NCI-H2196 treated with DMSO at 0.1 percent for 48 hours (cell line): ENCODE measurements at regions not wholly inside any gene's neighbourhood (a gene's known extent, or its start where the extent isn't known, plus 50 kb on each side); places are given as distances from the start of the nearest gene placed in this dataset.

Source experiments
- DNase-seq: peaks from one replicate; lab custom pipeline; 2025; ENCODE audit not compliant: unreplicated experiment; lab: John Stamatoyannopoulos, UW

DNA sequence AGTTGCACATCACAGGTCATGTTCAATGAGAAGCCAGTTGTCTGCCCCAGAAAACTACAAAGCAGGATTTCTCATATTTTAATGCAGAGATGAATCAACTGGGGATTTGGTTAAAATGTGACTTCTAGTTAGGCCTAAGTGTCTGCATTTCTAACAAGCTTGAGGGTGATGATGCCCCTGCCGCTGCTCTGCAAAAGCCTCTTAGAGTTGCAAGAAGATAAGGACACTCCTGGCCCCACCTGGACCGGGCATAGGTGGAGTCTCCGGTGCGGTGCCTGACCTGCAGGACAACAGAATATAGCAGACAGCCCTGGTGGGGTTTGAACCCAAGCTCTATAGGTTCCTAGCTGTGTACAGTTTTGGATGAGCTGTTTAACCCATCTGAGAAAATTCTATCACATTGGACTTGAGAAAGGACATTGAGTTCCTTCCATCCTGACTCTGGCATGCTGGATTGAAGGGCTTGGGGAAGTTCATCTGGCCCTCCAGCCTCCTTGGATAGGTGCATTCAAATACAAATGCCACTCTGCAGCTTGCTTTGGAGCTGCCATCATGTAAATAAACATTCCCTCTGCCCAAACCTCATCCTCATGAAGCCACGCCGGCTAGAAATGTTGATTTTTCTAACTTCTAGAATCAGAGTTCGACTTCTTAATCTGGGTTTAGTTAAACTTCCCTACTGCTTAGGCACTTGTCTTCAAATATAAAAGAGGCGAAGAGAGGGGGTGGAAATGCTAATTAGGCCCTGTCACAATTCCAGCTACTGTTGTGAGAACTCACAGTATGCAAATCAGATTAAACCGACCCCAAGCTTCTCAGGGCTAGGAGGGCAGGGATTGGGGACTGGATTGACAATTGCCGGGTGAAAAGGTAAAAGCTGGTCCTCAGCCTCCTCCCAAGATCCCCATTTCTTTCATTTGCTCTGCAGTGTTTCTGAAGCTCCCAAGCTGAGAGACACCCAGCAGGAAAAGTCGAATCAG is 1225.6 kb downstream of the VRK1 start:
- DNase-seq = no peak

- DNase-seq = no peak
Observed at GRCh38 chr14:98028162-98028561, 1231.0 kb downstream of the VRK1 start.

DNA sequence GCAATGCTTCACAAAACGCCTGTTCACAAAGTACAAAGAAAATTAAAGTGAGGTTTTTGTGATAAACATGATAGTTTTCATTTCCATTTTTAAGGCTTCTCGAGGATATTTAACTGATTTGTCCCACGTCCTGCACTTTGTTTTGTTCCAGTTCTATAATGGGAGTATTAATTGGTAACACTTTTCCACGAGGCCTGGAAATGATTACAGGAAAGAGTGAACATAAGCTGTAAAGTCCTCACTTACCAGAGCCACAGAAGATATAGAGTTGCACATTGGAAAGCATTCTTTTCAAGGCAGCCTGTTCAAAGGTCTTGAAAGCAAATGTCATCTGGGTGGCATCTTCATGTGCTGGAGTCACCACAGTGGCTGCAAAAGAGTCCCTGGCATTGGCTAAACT is 1236.6 kb downstream of the BCL11B start:
- DNase-seq = no peak

- DNase-seq = no peak
Observed at GRCh38 chr14:98037831-98038230, 1234.2 kb downstream of the BCL11B start.

- no peak for DNase-seq
Observed at GRCh38 chr14:98056946-98057345, 1215.1 kb downstream of the BCL11B start.

- DNase-seq = no peak
Observed at GRCh38 chr14:98059106-98059505, 1212.9 kb downstream of the BCL11B start.

DNA sequence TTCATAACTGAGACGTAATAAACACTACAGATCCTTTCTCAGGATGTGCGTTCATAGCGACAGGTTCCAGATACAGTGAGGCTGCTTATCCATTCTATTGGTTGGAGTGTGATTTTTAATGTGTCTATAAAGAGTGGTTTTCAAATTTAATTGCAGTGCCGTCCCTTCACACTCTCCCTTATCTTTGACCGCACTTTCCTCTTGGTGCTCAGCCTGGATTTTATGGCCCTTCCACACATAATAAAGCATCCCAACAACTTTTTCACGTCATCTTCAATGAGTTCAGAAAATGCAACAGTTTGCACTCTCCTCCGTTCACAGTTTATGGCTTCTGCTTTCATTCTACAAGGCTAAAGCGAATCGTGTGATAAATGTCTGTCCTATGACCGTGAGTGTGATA is 1209.9 kb downstream of the BCL11B start:
- DNase-seq = no peak

DNA sequence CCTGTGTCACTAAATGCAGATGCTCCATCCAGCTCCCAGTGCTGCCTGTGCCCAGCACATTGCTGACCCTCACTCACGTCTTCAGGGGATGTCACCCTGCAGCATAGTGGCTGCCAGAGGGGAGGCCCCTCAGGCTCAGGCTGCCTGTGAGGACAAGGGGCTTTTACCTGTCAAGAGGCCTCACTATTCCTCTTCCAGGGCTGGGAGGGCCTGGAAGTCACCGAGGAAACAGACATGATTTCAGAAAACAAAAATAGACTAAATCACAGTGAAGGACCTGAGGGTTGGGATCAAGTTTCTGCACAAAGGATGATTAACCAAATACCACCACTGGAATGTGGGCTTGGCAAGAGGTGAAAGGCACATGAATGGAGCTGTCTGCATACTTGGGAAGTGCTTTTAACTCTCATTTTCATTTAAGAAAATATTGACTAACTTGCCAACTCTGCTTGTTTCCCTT is 1202.3 kb downstream of the BCL11B start:
- no peak for DNase-seq

DNA sequence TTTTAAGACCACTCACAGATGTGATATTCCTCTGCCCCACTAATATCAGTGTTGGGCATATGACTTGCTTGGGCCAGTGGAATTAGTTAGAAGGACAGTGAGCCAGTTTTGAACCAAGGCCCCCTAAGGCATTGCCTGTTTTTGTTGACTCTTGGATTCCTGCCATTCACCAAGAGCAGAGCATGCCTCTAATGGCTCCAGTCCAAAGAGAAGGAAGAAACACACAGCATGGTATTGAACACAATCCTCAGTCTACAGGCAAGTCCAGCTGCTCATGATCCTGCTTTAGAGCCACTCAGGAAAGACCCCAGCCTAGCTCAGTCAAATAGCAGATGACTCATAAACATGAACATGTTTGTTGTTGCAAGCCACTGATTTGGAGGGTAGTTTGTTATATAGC is 1201.5 kb downstream of the BCL11B start:
- no peak for DNase-seq

DNA sequence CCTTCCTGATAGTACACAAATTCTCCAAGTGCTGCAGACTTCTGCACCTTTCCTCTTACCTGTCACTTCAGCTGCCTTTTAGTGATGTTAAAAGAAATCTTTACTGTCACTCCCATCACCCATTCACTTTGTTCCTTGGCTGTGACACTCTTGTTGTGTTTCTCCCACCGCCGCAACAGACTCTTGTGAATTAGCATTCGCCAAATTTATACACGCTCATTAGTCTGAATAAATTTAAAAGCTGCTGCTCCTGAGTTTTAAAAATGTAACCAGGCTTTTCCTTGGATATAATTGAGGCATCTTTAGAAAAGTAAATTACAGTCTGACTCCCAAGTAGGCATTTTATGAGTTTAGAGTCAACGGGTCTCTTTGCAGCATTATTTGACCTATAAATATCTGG is 1197.9 kb downstream of the BCL11B start:
- DNase-seq = no peak

DNA sequence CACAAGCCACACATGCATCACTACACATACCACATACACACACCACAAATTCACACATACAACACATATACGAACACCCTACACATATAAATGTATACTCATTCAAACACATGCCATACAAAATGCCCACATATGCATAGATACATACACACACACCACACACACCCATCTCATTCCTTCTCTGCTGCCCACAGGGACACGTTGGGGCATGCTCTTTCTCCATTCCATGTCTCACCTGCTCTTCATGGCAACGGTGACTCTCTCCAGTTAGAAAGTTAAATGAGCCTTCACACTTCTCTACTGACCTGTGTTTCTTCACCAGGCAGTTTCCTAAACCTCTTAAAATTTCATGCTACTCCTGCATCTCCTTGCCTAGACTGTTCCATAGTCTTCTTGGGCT is 1194.8 kb downstream of the BCL11B start:
- DNase-seq = no peak

DNA sequence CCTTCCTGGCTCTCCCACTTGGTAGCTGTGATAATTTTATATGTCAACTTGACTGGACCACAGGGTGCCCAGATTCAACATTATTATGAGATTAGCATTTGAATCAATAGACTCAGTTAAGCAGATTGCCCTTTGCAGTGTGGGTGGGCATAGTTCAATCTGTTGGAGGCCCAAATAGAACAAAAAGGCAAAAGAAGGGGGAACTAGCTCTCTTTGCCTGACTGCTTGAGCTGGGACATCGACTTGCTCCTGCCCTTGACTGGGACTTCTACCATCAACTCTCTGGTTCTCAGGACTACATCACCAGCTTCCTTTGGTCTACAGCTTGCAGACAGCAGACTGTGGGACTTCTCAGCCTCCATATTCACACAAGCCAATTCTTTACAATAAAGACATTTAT is 1189.2 kb downstream of the BCL11B start:
- DNase-seq = no peak

DNA sequence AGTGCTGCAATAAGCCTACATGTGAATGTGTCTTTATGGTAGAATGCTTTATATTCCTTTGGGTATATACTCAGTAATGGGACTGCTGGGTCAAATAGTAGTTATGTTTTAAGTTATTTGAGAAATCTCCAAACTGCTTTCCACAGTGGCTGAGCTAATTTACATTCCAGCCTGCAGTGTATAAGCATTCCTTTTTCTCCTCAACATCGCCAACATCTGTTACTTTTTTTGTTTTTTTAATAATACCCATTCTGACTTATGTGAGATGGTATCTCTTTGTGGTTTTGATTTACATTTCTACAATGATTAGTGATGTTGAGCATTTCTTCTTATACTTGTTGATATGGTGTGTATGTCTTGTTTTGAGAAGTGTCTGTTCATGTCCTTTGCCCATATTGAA is 1186.2 kb downstream of the BCL11B start:
- no peak for DNase-seq

DNA sequence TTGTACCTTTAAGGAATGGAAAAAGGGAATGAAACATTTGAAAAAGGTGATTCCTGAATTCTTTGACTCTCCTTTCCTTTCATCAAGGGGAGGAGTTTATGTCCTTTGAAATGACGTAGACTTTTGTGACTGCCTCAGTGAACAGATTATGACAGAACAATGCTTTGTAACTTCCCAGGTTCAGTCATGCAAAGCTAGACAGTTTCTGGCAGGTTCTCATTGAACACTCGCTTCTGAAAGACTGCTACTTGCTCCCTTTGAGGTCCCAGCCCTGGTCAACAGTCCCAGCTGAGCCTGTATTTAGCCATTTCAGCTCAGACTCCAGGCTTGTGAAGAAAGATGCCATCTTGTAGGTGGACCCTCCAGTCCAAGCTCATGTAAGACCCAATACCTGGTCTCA is 1178.9 kb downstream of the BCL11B start:
- DNase-seq = no peak

DNA sequence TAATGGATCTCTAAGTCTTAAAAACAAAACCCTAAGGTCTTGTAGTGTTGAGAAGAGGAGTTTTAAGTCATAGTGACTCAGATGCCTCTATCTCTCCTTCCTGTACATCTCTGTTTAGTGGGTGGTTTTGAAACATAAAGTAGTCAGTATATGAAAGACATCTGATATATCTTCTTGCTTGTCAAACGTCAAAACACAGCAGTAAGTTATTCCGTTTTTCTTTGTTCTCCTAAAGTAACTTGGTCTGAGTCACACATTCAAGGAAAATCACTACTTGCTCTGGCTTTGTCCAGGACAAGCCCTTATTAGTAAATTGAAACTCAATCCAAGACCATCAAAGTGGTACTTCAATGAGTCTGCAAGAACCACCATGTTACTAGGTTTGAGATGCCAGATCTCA is 1172.5 kb downstream of the BCL11B start:
- DNase-seq = no peak

DNA sequence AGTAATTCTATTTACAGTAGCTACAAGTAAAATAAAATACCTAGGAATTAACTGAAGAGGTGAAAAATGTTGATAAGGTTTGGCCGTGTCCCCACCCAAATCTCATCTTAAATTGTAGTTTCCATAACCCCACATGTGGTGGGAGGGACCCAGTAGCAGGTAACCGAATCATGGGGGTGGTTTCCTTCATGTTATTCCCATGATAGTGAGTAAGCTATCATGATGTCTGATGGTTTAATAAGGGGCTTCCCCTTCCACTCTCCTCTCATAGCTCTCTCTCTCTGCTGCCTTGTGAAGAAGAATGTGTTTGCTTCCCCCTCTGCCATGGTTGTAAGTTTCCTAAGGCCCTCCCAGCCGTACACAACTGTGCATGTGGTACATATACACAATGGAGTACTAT is 1170.7 kb downstream of the BCL11B start:
- DNase-seq = no peak

- no peak for DNase-seq
Observed at GRCh38 chr14:98103705-98104104, 1168.3 kb downstream of the BCL11B start.

GRCh38 chr14:98109326-98109725 is 1162.7 kb downstream of the BCL11B start:
- no peak for DNase-seq

- DNase-seq = no peak
Observed at GRCh38 chr14:98112194-98112780, 1159.7 kb downstream of the BCL11B start.

GRCh38 chr14:98114122-98114895 is 1157.7 kb downstream of the BCL11B start:
- no peak for DNase-seq

DNA sequence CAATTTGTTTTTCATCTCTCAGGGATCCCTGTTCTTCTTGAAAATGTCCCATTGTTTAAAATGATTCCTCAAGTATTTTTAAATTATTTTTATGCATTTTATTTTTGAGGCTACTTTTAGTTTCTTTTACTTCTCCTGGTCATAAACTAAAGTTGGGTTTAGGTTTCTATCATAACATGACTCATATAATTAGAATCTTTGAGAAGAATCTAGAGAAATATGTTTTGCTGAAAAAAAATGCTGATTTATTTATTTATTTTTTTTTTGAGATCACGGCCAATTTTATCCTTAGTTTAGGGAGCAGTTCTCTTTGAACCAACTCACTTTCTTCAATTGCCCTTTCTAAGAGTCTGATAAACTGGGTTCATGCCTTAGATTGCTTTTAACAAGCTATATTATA is 1157.1 kb downstream of the BCL11B start:
- no peak for DNase-seq

DNA sequence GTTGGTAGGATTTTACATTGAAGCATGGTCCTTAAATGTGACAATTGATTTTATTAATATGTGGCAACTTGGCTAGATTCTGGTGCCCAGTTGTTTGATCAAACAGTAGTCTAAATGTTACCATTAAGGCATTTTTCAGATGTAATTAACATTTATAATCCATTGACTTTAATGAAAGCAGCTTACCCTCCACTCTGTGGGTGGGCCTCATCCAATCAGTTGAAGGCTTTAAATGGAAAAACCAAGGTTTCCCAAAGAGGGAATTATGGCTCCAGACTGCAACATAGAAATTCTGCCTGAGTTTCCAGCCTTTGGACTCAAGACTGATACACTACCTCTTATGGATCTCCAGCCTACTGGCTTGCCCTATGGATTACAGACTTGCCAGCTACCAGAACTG is 1153.2 kb downstream of the BCL11B start:
- DNase-seq = no peak
